Loucy (cell line): ENCODE measurements at regions not wholly inside any gene's neighbourhood (a gene's known extent, or its start where the extent isn't known, plus 50 kb on each side); places are given as distances from the start of the nearest gene placed in this dataset.

Experiments
- CTCF ChIP-seq: fragments of 200-600 bp; sonication (generic); conservative IDR thresholded peaks from 2 replicates; pipeline ENCODE4 v1.5.1; 2014; ENCODE audit warnings: mild to moderate bottlenecking, antibody characterized with exemption, low read length
- EZH2phosphoT487 ChIP-seq: fragments of 200-600 bp; IDR thresholded peaks from 2 replicates; pipeline ENCODE4 v1.6.1; 2018; ENCODE audit warnings: antibody characterized with exemption, mild to moderate bottlenecking, moderate library complexity, borderline replicate concordance

GRCh38 chr14:80346395-80346794 lies 135.1 kb upstream of the DIO2 start:
- TF ChIP-seq CTCF (no peak), EZH2phosphoT487 (no peak)
